ENCODE measurements at regions not wholly inside any gene's neighbourhood (a gene's known extent, or its start where the extent isn't known, plus 50 kb on each side); places are given as distances from the start of the nearest gene placed in this dataset.

DNA sequence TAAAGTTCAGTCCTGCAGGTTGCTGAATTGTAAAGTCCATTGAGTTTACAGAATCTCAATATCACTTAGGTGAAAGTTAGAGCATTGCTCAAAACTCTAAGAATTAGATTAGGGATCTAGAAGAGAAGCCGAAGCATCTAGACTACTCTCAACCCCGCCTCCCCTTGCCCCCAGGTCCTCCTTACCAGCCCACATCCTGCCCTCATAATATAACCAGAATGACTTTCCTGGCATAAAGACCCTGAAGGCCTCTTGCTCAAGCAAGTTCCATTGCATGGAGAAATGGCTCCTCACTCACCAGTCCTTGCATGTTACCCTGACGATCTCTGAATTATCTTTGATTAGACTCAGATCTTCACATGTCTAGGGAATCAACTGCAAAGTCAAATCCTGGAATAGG is 78.8 kb downstream of the SPATA31C2 start:
- Histone ChIP-seq H3K4me3 (no peak overlapping the region), H3K9me3 (no peaks in the 10 kb centered on the region), H3K36me3 (no peaks in the 10 kb centered on the region), H3K27me3 (replicated peaks; ENCODE audit: insufficient read depth) (no peaks in the 10 kb centered on the region), H3K4me1 (replicated peaks) (no peaks in the 10 kb centered on the region), H3K27ac (no peak overlapping the region)
- TF ChIP-seq, protein P1, sequence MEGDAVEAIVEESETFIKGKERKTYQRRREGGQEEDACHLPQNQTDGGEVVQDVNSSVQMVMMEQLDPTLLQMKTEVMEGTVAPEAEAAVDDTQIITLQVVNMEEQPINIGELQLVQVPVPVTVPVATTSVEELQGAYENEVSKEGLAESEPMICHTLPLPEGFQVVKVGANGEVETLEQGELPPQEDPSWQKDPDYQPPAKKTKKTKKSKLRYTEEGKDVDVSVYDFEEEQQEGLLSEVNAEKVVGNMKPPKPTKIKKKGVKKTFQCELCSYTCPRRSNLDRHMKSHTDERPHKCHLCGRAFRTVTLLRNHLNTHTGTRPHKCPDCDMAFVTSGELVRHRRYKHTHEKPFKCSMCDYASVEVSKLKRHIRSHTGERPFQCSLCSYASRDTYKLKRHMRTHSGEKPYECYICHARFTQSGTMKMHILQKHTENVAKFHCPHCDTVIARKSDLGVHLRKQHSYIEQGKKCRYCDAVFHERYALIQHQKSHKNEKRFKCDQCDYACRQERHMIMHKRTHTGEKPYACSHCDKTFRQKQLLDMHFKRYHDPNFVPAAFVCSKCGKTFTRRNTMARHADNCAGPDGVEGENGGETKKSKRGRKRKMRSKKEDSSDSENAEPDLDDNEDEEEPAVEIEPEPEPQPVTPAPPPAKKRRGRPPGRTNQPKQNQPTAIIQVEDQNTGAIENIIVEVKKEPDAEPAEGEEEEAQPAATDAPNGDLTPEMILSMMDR (IDR thresholded peaks at IDR 0.05): no peak
- TF ChIP-seq POLR2AphosphoS5 (IDR thresholded peaks at IDR 0.05): no peak
- no peak for TF ChIP-seq POLR2A (IDR thresholded peaks at IDR 0.05)
- DNase-seq (ENCODE audit: low spot score): no peak
- WGBS: 91% methylated on average over 3 of the region's 3 CpGs
- intact Hi-C loops (cut with DNase I): no loop called here

DNA sequence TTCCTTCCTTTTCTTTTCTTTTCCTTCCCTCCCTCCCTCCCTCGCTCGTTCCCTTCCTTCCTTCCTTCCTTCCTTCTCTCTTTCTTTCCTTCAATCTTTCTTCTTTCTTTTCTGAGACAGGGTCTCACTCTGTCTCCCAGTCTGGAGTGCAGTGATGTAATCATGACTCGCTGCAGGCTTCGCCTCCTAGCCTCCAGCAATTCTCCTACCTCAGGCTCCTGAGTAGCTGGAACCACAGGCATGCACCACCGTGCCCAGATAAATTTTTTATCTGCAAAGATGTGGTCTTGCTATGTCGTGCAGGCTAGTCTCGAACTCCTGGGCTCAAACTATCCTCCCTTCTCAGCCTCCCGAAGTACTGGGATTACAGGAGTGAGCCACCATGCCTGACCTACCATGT is 81.4 kb downstream of the SPATA31C2 start:
- Histone ChIP-seq H3K4me1 (replicated peaks) (no peaks in the 10 kb centered on the region), H3K9me3 (no peaks in the 10 kb centered on the region), H3K27me3 (replicated peaks; ENCODE audit: insufficient read depth) (no peaks in the 10 kb centered on the region), H3K27ac (no peak overlapping the region), H3K36me3 (no peaks in the 10 kb centered on the region), H3K4me3 (no peak overlapping the region)
- TF ChIP-seq POLR2AphosphoS5 (IDR thresholded peaks at IDR 0.05): no peak
- no peak for DNase-seq (ENCODE audit: low spot score)
- intact Hi-C loops (cut with DNase I): no loop called here
- 83% methylated on average over 8 of the region's 8 CpGs for WGBS

DNA sequence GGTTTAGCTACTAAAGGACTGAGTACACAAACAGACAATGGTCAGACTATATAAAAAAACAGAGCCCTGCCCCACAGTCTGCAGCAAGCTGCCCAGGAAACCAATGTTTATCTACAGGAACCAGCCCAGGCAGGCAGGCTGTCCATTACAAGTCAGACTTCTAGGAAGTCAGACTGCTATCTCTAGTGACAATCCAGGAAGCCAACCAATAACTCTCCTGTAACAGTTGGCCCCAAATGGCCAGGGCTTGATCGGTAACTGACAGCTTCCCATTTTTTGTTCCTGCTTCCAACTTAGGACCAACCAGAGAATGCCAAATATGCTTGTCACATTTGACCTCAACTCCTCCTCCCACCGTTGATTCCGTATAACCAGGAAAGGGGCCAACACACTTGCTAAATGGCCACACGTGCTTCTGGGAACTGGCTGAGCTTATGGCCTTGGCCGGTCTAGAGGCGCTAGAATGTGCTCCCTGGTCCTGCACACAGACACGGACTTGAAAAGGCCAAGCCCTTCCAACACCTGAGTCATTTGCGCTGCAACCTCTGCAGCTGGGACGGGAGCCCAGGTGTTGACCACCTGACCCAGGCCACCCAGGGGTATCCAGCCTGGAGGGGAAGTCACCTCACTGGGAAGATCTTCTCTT is 79.6 kb upstream of the CDK20 start:
- Histone ChIP-seq H3K27me3 (replicated peaks; ENCODE audit: insufficient read depth) (no peaks in the 10 kb centered on the region), H3K27ac (no peak overlapping the region), H3K4me3 (no peak overlapping the region), H3K4me1 (replicated peaks) (no peaks in the 10 kb centered on the region), H3K9me3 (no peaks in the 10 kb centered on the region), H3K36me3 (no peaks in the 10 kb centered on the region)
- no peak for TF ChIP-seq POLR2A (IDR thresholded peaks at IDR 0.05)
- no peak for TF ChIP-seq POLR2AphosphoS5 (IDR thresholded peaks at IDR 0.05)
- TF ChIP-seq, protein P1 (IDR thresholded peaks at IDR 0.05): no peak
- DNase-seq (ENCODE audit: low spot score): no peak
- WGBS: 89% methylated on average over 9 of the region's 9 CpGs
- intact Hi-C loops (cut with DNase I): no loop called here

DNA sequence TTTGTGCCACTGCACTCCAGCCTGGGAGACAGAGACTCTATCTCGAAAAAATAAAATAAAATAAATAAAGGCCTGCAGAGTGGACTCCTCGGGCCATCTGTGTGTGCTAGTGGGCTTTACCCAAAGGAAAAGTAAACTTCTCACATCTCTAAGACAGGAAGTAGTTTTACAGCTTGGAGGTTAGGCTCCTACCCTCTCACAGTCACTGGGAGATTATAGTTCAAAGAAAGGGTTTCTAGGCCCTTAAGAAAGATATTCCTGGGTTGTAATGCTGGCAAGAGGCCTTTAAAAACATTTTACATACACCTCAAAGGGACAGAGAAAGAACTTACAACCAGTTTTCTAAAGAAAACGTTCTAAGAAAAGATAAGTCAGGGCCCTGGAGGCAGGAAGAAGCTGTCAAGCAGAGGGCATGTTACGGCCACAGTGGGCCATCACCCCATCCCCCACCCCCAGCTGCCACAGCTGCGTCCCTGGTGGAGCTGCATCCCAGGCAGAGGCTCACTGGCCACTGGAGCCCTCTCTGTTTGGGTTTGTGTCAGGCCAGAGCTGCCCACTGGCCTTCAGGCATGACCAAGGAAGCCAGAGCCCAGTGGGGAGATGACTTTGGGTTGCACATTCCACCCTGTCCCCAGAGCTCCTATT is 78.1 kb upstream of the CDK20 start:
- Histone ChIP-seq H3K9me3 (no peaks in the 10 kb centered on the region), H3K4me1 (replicated peaks) (no peaks in the 10 kb centered on the region), H3K4me3 (no peak overlapping the region), H3K27ac (no peak overlapping the region), H3K27me3 (replicated peaks; ENCODE audit: insufficient read depth) (no peaks in the 10 kb centered on the region), H3K36me3 (no peaks in the 10 kb centered on the region)
- 43% methylated on average over 5 of the region's 5 CpGs for WGBS
- intact Hi-C loops (cut with DNase I): no loop called here
- no peak for DNase-seq (ENCODE audit: low spot score)
- TF ChIP-seq, protein P1 (IDR thresholded peaks at IDR 0.05): no peak
- TF ChIP-seq POLR2A (IDR thresholded peaks at IDR 0.05): no peak
- no peak for TF ChIP-seq POLR2AphosphoS5 (IDR thresholded peaks at IDR 0.05)

DNA sequence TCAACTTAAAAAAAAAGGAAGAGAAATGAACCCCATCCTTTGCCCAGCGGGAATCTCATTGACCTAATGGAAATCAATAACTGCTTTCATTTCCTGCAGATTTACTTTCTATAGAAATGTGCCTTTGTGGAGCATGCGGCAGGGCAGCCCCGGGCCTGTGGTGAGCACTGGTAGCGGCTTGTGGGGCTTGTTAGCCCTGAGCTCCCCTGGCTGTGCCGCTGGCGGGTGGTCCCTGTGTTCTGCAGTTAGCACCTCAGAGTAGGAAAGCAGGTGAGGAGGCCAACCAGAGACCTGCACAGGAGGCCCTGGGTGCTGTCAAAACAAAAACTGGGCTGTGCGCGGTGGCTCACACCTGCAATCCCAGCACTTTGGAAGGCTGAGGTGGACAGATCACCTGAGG is 76.8 kb upstream of the CDK20 start:
- TF ChIP-seq POLR2A (IDR thresholded peaks at IDR 0.05) (no peak), POLR2AphosphoS5 (IDR thresholded peaks at IDR 0.05) (no peak)
- TF ChIP-seq, protein P1 (IDR thresholded peaks at IDR 0.05): no peak

More for the DNA sequence above, 76.8 kb upstream of the CDK20 start:
- Histone ChIP-seq H3K4me1 (replicated peaks) (no peaks in the 10 kb centered on the region), H3K9me3 (no peaks in the 10 kb centered on the region), H3K27me3 (replicated peaks; ENCODE audit: insufficient read depth) (no peaks in the 10 kb centered on the region), H3K36me3 (no peaks in the 10 kb centered on the region), H3K27ac (no peak overlapping the region), H3K4me3 (no peak overlapping the region)
- intact Hi-C loops (cut with DNase I): no loop called here
- no peak for DNase-seq (ENCODE audit: low spot score)
- 95% methylated on average over 8 of the region's 8 CpGs for WGBS
